HG03442 (cell line): ENCODE measurements at regions not wholly inside any gene's neighbourhood (a gene's known extent, or its start where the extent isn't known, plus 50 kb on each side); places are given as distances from the start of the nearest gene placed in this dataset.
"Not testable (repeated sequence)": the region's sequence is repeated elsewhere in the genome, so short reads cannot be mapped to it uniquely, and the experiment has no call there.

Experiments
- ATAC-seq: cut with Tn5 transposase; IDR thresholded peaks from one replicate; pipeline ENCODE4 v1.9.1; 2021; ENCODE audit warnings: mild to moderate bottlenecking, moderate library complexity; ENCODE audit not compliant: unreplicated experiment

- no peak for ATAC-seq
These were observed 1849.2 kb upstream of the C9orf72 start for GRCh38 chr9:29422438-29422837.

GRCh38 chr9:29432191-29432590, 1858.9 kb upstream of the C9orf72 start:
- ATAC-seq: no peak

- ATAC-seq: not testable (repeated sequence)
These were observed 1859.4 kb upstream of the C9orf72 start for GRCh38 chr9:29432656-29433055.

GRCh38 chr9:29435368-29435767, 1862.1 kb upstream of the C9orf72 start:
- no peak for ATAC-seq

GRCh38 chr9:29437526-29437925, 1864.2 kb upstream of the C9orf72 start:
- no peak for ATAC-seq

- no peak for ATAC-seq
These were observed 1866.7 kb upstream of the C9orf72 start for GRCh38 chr9:29439961-29440360.

GRCh38 chr9:29440449-29440848, 1867.2 kb upstream of the C9orf72 start:
- ATAC-seq: no peak

- ATAC-seq: no peak
These were observed 1872.5 kb upstream of the C9orf72 start for GRCh38 chr9:29445751-29446150.

GRCh38 chr9:29449306-29449705, 1876.0 kb upstream of the C9orf72 start:
- no peak for ATAC-seq

- not testable (repeated sequence) for ATAC-seq
These were observed 1877.1 kb upstream of the C9orf72 start for GRCh38 chr9:29450343-29450875.

- no peak for ATAC-seq
These were observed 1883.7 kb upstream of the C9orf72 start for GRCh38 chr9:29456940-29457339.

- ATAC-seq: no peak
These were observed 1902.2 kb upstream of the C9orf72 start for GRCh38 chr9:29475471-29475870.

- ATAC-seq: no peak
These were observed 1938.4 kb upstream of the C9orf72 start for GRCh38 chr9:29511680-29512079.

- ATAC-seq: no peak
These were observed 1941.1 kb upstream of the C9orf72 start for GRCh38 chr9:29514336-29514735.

GRCh38 chr9:29514862-29515261, 1941.6 kb upstream of the C9orf72 start:
- no peak for ATAC-seq

- no peak for ATAC-seq
These were observed 1975.2 kb upstream of the C9orf72 start for GRCh38 chr9:29548436-29548835.

GRCh38 chr9:29555502-29555901, 1982.2 kb upstream of the C9orf72 start:
- no peak for ATAC-seq

- ATAC-seq: no peak
These were observed 1983.0 kb upstream of the C9orf72 start for GRCh38 chr9:29556317-29556716.

GRCh38 chr9:29556746-29557145, 1983.5 kb upstream of the C9orf72 start:
- ATAC-seq: no peak

GRCh38 chr9:29564564-29564963, 1991.3 kb upstream of the C9orf72 start:
- no peak for ATAC-seq

- no peak for ATAC-seq
These were observed 2001.9 kb upstream of the C9orf72 start for GRCh38 chr9:29575219-29575618.

- no peak for ATAC-seq
These were observed 2015.1 kb upstream of the C9orf72 start for GRCh38 chr9:29588361-29588760.

- ATAC-seq: no peak
These were observed 2036.0 kb upstream of the C9orf72 start for GRCh38 chr9:29609282-29609681.
